CD4-positive, alpha-beta T cell (primary cell): ENCODE measurements at regions not wholly inside any gene's neighbourhood (a gene's known extent, or its start where the extent isn't known, plus 50 kb on each side); places are given as distances from the start of the nearest gene placed in this dataset.

Experiments used
- ATAC-seq: fragments of 200-7000 bp; cut with Tn5 transposase; one replicate; pipeline ENCODE4 v1.10.0; 2022; ENCODE audit warnings: mild to moderate bottlenecking; ENCODE audit not compliant: poor library complexity
- CTCF ChIA-PET: fragments of 350-600 bp; sonication (Branson Sonifier 250); formaldehyde crosslinking; loops from one replicate; lab custom pipeline; 2021; ENCODE audit warnings: antibody characterized with exemption, inconsistent platforms; lab: Charles Lee
- POLR2A ChIA-PET: fragments of 350-600 bp; sonication (Branson Sonifier 250); formaldehyde crosslinking; loops from one replicate; lab custom pipeline; 2021; ENCODE audit warnings: antibody characterized with exemption, inconsistent platforms; lab: Charles Lee
- DNase-seq, 14 experiments: peaks; one replicate each; pipeline ENCODE4 v3.0.0-alpha.2; 2013 to 2020; ENCODE audit warnings: mixed read lengths in 2 of 14
- H3K27ac ChIP-seq, 2 donors: one replicate each; pipeline versions ENCODE4 v1.5.1 to v1.7.0; 2013; ENCODE audit warnings: low read length in 2 of 2, low read depth in 1 of 2, mild to moderate bottlenecking in 1 of 2
- H3K27me3 ChIP-seq, 2 experiments: 1 replicate in 1 of 2; 2 replicates in 1 of 2; pipeline versions ENCODE4 v1.6.1 to v1.7.0; 2013; ENCODE audit warnings: low read length in 2 of 2, control low read depth in 1 of 2, mild to moderate bottlenecking in 1 of 2, moderate library complexity in 1 of 2; ENCODE audit not compliant: insufficient read depth in 2 of 2, control insufficient read depth in 1 of 2
- H3K36me3 ChIP-seq: one replicate; pipeline ENCODE4 v1.6.1; 2013; ENCODE audit warnings: low read length, control low read depth; ENCODE audit not compliant: insufficient read depth
- H3K4me1 ChIP-seq: one replicate; pipeline ENCODE4 v1.6.1; 2013; ENCODE audit warnings: low read length, control low read depth; ENCODE audit not compliant: insufficient read depth
- H3K4me3 ChIP-seq: one replicate; pipeline ENCODE4 v1.5.1; 2013; ENCODE audit warnings: mild to moderate bottlenecking, low read length, moderate library complexity
- H3K9me3 ChIP-seq, 2 experiments: 1 replicate in 1 of 2; 2 replicates in 1 of 2; pipeline versions ENCODE4 v1.6.1 to v1.7.0; 2013; ENCODE audit warnings: low read length in 2 of 2, mild to moderate bottlenecking in 2 of 2, control low read depth in 1 of 2, moderate library complexity in 1 of 2; ENCODE audit not compliant: control insufficient read depth in 1 of 2, insufficient read depth in 1 of 2
- H3K27ac Mint-ChIP-seq: one replicate; pipeline ENCODE4 v1.8.0; 2020; ENCODE audit warnings: mixed read lengths
- H3K27me3 Mint-ChIP-seq: one replicate; pipeline ENCODE4 v1.8.0; 2021; ENCODE audit warnings: mixed read lengths
- H3K36me3 Mint-ChIP-seq: one replicate; pipeline ENCODE4 v1.8.0; 2021; ENCODE audit warnings: low read depth, mixed read lengths
- H3K4me1 Mint-ChIP-seq: one replicate; pipeline ENCODE4 v1.8.0; 2021; ENCODE audit warnings: low read depth, mixed read lengths
- H3K4me3 Mint-ChIP-seq: one replicate; pipeline ENCODE4 v1.8.0; 2020; ENCODE audit warnings: mild to moderate bottlenecking, mixed read lengths
- H3K9me3 Mint-ChIP-seq: one replicate; pipeline ENCODE4 v1.8.0; 2020; ENCODE audit warnings: mixed read lengths
- intact Hi-C, 2 experiments: fragments of 100-400 bp; cut with DNase I in 1 of 2; cut with micrococcal nuclease in 1 of 2; formaldehyde crosslinking; loops; one replicate each; pipeline versions ENCODE4 v1.15.1 to v1.9.0; 2023 to 2025; cut with DNase I, micrococcal nuclease
- TF ChIP-seq, protein P1 (sequence below): fragments of 200-600 bp; IDR thresholded peaks from one replicate; pipeline ENCODE4 v1.8.0; 2022; ENCODE audit warnings: antibody characterized with exemption, mild to moderate bottlenecking

DNA sequence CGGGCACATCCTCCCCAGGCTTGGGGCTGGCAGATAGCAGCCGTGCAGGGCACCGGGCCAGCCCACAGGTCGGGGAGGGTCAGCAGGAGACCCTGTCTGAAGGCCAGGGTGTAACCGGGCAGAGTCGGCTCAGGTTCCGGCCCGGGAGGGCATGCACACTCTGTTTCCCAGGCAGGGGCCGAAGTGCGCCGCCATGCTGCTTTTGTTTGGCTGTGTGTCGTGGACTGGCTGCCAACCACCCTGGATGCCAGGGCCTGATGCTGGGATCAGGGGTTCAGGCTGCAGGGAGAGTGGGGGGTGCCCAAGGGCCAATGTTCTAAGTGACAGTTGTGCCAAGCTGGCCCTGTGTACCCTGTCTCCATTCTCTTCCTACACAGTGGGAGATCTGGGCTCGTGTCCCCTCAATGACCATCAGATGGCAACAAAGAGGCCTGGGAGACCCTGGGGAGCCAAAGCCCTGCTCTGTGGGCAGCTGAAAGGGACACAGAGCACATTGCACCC is 120.9 kb upstream of the B3GAT1 start:
- no peaks in the 10 kb centered on the region for H3K4me1 Mint-ChIP-seq

DNA sequence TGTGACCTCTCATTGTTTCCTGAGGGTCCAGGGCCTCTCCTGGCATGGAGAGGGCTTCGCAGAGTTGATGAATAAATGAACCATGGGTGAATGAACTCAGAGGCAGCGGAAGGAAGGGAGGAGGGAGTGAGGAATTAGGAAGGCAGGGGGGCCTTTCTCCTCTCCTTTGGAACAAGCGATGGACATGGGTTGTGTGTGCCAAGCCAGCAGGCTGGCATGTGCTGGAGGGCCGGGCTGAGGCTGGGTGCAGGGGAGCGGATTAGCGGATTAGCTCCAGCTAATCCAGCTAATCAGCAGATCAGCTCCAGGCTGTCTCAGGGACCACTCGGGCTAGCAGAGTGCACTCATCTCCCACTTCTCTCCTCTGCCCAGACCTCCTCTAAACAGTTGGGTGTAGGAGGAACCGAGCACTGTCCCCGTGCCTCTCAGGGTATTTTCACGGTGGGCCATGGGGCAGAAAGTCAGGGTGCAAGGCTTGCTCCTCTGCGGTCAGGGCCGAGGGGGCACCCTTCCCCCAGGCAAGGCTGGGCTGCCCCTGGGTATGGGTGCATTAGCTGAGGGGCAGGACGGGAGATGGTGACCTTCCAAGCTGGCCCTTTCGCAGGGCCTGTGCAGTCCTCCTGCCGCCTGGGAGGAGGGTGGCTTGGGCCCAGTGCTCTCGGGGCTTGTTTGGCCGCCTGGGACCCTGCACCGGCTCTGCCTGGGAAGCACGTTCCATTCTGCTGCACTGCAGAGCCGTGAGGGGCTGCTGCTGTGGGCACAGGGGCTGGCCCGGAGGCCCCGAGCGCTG is 120.3 kb upstream of the B3GAT1 start:
- Mint-ChIP-seq H3K9me3 (no peaks in the 10 kb centered on the region), H3K4me1 (no peaks in the 10 kb centered on the region), H3K36me3 (no peaks in the 10 kb centered on the region), H3K27ac (no peak overlapping the region), H3K4me3 (no peak overlapping the region), H3K27me3 (peaks cover 5% of the 10 kb centered on the region)
- DNase-seq (peak in 1 of 14 experiments; percentile 24), ATAC-seq (no peak)
- ChIA-PET CTCF (no interaction called here), POLR2A (no interaction called here)
- Histone ChIP-seq H3K27me3 (peaks cover 0 to 3% of the 10 kb centered on the region in 2 experiments), H3K36me3 (no peaks in the 10 kb centered on the region), H3K9me3 (peaks cover 0 to 8% of the 10 kb centered on the region in 2 experiments), H3K27ac (no peak overlapping the region), H3K4me1 (no peaks in the 10 kb centered on the region), H3K4me3 (no peak overlapping the region)
- intact Hi-C loops, result no loop called here
- TF ChIP-seq, protein P1, sequence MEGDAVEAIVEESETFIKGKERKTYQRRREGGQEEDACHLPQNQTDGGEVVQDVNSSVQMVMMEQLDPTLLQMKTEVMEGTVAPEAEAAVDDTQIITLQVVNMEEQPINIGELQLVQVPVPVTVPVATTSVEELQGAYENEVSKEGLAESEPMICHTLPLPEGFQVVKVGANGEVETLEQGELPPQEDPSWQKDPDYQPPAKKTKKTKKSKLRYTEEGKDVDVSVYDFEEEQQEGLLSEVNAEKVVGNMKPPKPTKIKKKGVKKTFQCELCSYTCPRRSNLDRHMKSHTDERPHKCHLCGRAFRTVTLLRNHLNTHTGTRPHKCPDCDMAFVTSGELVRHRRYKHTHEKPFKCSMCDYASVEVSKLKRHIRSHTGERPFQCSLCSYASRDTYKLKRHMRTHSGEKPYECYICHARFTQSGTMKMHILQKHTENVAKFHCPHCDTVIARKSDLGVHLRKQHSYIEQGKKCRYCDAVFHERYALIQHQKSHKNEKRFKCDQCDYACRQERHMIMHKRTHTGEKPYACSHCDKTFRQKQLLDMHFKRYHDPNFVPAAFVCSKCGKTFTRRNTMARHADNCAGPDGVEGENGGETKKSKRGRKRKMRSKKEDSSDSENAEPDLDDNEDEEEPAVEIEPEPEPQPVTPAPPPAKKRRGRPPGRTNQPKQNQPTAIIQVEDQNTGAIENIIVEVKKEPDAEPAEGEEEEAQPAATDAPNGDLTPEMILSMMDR, result no peak

More for the DNA sequence above, 120.9 kb upstream of the B3GAT1 start:
- ChIA-PET CTCF (no interaction called here), POLR2A (no interaction called here)
- no peaks in the 10 kb centered on the region for H3K36me3 ChIP-seq
- H3K9me3 ChIP-seq, result peaks cover 0 to 8% of the 10 kb centered on the region in 2 experiments
- Mint-ChIP-seq H3K36me3 (no peaks in the 10 kb centered on the region), H3K27me3 (peaks cover 9% of the 10 kb centered on the region), H3K4me3 (no peak overlapping the region), H3K9me3 (no peaks in the 10 kb centered on the region), H3K27ac (no peak overlapping the region)
- H3K27me3 ChIP-seq, result peaks cover 0 to 5% of the 10 kb centered on the region in 2 experiments
- ATAC-seq (no peak), DNase-seq (peak in 1 of 14 experiments; percentile 24)
- TF ChIP-seq, protein P1, result no peak
- intact Hi-C loops, result no loop called here
- no peaks in the 10 kb centered on the region for H3K4me1 ChIP-seq
- H3K4me3 ChIP-seq, result no peak overlapping the region
- no peak overlapping the region for H3K27ac ChIP-seq

DNA sequence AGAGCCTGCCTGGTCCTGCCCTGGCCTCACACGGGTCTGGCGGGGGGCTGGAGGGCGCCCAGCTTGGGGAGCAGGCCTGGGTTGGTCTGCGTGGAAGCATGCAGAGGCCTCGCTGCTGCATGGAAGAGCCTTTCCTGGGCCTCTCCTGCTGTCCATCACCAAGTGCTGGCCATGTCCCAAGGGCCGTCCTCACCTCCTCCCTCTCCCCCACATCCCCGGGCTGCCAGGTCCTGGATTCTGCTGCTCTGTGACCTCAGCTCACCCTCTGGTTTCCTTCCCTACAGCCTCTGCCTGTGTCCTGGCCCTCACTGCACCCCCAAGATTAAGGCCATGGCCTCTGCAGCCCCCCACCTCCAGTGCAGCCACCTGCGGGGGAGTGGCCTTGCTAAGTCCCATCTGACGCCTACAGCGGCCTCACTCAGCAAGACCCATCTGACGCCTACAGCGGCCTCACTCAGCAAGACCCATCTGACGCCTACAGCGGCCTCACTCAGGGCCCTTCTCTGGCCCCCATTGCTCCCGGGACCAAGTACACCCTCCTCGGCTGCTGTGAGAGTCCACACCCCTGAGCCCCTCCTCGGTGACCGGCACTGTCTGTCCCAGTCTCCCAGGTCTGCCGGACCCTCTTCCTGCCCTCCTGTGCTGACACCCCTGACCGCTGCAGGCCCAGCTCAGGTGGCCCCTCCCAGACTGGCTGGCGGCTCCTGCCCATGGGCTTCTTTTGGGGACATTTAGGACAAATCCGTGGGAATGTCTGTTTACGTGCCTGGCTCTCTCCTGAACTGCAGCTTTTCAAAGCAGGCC is 119.5 kb upstream of the B3GAT1 start:
- Mint-ChIP-seq H3K4me1 (no peaks in the 10 kb centered on the region), H3K36me3 (no peaks in the 10 kb centered on the region), H3K9me3 (no peaks in the 10 kb centered on the region), H3K27me3 (peaks cover 4% of the 10 kb centered on the region), H3K4me3 (no peak overlapping the region), H3K27ac (no peak overlapping the region)
- DNase-seq (peak in 1 of 14 experiments; percentile 32), ATAC-seq (no peak)
- TF ChIP-seq, protein P1, result no peak
- H3K4me3 ChIP-seq, result no peak overlapping the region
- no peaks in the 10 kb centered on the region for H3K36me3 ChIP-seq
- no peak overlapping the region for H3K27ac ChIP-seq
- intact Hi-C loops, result no loop called here
- CTCF ChIA-PET, result no interaction called here
- peaks cover 0 to 8% of the 10 kb centered on the region in 2 experiments for H3K9me3 ChIP-seq
- no peaks in the 10 kb centered on the region for H3K4me1 ChIP-seq
- POLR2A ChIA-PET, result no interaction called here
- H3K27me3 ChIP-seq, result peaks cover 0 to 3% of the 10 kb centered on the region in 2 experiments
